ENCODE measurements at regions not wholly inside any gene's neighbourhood (a gene's known extent, or its start where the extent isn't known, plus 50 kb on each side); places are given as distances from the start of the nearest gene placed in this dataset.
A peak's percentile ranks its signal among the peaks of the same experiment; 100 is the strongest.
"Not testable (repeated sequence)": the region's sequence is repeated elsewhere in the genome, so short reads cannot be mapped to it uniquely, and the experiment has no call there.

DNA sequence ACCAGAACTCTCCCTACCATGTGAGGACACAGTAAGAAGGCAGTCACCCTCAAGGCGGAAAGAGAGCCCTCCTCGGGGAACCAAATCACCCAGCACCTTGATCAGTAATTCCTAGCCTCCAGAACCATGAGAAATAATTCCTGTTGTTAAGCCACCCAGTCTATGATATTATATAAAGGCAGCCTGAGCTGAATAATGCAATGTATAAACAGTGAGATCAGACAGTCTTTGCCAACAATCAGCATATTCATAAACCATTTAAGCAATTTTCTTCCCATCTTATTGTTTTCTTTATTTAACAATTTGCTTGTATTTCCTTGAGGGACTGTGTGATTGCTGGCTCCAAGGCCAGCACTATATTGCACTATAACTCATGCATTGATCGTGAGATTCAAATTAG, 144.4 kb upstream of the DAPK1 start:
- no peak for TF ChIP-seq POLR2A (IDR thresholded peaks at IDR 0.05; ENCODE audit: low read depth, low read length)
- no peak for FAIRE-seq
- DNase-seq (ENCODE audit: insufficient read length, low spot score), result no peak

DNA sequence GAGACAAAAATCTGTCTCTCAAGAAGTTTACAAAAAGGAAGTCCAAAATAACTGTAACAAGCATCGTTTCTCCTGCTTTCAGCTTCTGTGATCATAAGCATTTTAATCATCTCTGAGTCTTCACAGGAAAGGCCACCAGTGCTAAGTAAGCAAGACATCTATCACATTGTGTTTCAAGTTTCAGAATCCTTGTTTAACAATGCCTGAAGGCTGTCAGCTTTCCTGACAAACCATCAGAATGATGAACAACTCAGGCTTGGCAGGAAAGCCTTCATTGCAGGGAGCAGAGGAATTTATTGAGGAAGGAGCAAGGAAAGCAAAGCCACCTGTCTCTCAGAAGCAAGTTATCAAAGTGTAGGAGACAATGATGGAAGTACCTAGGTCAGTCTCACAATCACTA, 143.5 kb upstream of the DAPK1 start:
- no peak for DNase-seq (ENCODE audit: insufficient read length, low spot score)
- TF ChIP-seq POLR2A (IDR thresholded peaks at IDR 0.05; ENCODE audit: low read depth, low read length), result no peak
- no peak for FAIRE-seq

DNA sequence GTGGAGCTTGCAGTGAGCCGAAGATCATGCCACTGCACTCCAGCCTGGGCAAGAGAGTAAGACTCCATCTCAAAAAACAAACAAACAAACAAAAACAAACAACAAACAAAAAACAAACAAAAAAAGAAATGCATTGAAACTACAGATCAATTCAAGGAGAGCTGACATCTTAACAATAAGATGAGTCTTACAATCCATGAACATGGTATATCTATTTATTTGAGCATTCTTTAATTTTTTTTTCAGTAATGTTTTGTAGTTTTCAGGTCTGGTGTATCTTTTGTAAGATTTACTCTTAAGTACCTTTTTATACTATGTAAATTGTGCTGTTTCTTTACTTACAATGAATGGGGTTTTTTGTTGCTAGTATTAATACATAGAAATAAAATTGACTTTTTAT, 140.1 kb upstream of the DAPK1 start:
- FAIRE-seq, result no peak
- TF ChIP-seq POLR2A (IDR thresholded peaks at IDR 0.05; ENCODE audit: low read depth, low read length), result no peak
- no peak for DNase-seq (ENCODE audit: insufficient read length, low spot score)

DNA sequence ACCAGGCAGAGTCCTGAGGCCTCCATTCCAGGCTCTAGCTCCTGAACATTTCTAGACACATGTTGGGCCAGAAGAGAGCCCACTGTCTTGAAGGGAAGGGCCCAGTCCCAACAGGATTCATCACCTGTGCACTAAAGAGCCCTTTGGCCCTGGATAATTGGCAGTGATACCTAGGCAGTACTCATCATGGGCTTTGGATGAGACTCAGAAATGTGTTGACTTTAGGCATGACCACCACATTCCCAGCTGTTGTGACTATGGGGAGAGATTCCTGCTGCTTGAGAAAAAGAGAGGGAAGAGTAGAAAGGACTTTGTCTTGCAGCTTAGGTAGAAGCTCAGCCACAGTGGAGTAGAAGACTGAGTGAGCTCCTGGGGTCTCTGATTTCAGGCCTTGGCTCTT, 138.4 kb upstream of the DAPK1 start:
- no peak for DNase-seq (ENCODE audit: insufficient read length, low spot score)
- no peak for FAIRE-seq
- no peak for TF ChIP-seq POLR2A (IDR thresholded peaks at IDR 0.05; ENCODE audit: low read depth, low read length)

DNA sequence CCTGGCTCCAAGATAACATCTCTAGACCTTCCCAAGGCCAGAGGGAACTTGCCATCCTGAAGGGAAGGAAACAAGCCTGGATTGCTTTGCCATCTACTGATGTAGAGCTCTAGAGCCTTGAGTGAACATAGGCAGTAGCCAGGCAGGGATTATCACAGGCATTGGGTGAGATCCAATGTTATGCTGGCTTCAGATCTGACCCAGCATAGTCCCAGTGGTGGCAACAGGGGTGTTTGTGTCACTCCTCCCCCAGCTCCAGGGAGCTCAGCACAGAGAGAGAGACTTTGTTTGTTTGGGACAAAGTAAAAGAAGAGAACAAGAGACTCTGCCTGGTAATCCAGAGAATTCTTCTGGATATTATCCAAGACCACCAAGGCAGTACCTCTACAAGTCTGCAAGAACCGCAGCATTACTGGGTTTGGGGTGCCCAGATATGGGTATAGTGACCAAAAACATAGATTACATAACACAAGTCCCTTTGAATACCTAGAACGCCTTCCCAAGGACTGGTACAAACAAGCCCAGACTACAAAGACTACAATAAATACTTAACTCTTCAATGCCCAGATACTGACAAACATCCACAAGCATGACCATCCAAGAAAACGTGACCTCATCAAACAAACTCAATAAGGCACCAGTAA, 137.6 kb upstream of the DAPK1 start:
- DNase-seq (ENCODE audit: insufficient read length, low spot score) (no peak), FAIRE-seq (no peak)
- TF ChIP-seq POLR2A (IDR thresholded peaks at IDR 0.05; ENCODE audit: low read depth, low read length), result no peak

DNA sequence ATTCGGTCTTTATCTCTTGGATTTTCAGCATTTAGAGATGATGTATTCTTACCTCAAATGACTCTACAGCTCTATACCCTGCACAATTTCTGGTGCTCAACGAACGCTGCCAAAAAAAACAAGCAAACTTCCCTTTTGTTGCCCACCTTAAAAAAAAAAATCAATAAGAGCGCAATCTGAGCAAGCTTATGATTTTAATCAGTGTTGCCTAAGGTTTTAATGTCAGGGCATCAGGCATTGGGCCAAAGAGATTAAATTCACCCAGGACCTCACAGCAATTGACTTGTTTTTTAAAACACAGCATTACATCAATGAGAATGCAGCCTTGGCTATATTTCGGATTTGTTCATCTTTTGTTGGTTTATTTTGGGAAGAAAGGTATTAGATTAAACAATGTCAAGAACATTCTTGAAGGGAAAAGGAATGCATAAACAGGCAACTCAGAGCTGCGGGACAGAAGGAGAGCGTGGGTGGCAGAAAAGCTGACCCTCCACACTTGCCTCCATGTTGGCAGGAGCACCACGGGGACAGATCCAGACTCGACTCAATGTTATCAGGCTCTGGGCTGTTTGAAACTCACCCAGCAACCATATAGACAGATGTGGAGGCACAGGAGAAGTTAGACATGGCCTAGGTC, 127.5 kb upstream of the DAPK1 start:
- no peak for TF ChIP-seq POLR2A (IDR thresholded peaks at IDR 0.05; ENCODE audit: low read depth, low read length)
- DNase-seq (ENCODE audit: insufficient read length, low spot score) (no peak), FAIRE-seq (no peak)

DNA sequence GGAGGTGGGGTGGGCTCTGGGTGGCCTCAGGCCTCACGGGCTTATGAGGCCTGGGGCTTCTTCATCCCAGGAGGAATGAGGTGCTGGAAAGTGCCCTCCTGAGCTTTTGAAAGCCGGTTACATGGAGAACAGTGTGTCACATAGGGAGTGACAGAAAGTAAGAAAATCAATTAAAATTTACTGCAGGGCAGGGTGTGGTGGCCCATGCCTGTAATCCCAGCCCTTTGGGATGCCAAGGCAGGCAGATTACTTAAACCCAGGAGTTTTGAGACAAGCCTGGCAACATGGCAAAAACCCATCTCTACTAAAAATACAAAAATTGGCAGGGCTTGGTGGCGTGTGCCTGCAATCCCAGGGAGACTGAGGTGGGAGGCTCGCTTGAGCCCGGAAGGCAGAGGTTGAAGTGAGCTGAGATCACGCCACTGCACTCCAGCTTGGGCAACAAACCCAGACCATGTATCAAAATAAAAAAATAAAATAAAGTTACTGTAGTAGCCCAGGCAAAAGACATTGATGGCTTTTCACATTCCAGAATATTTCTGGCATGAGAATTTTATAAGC, 125.8 kb upstream of the DAPK1 start:
- no peak for TF ChIP-seq POLR2A (IDR thresholded peaks at IDR 0.05; ENCODE audit: low read depth, low read length)
- FAIRE-seq, result no peak

DNA sequence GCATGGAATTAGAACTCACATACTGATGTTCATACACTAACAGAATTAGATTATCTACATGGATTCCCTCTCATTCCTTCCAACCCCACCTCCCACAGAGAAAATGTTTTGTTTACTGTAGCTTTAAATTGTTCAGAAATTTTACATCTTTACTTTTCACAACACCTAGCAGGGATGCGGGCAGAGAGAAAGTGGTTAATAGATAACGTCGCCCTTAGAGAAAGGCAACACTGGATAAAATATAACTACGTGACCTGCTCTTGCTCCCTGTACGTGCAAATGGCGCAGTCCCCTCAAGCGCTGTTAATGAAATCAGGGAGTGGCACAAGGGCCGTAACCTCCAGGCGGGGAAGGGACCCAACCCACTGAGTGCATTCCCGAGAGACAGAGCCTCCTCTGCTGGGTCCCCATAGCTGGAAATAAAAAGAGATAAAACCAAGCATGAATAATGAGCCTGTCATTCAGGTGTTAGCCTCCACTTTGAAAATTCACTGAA, 125.3 kb upstream of the DAPK1 start:
- TF ChIP-seq POLR2A (IDR thresholded peaks at IDR 0.05; ENCODE audit: low read depth, low read length), result no peak
- FAIRE-seq (no peak), DNase-seq (ENCODE audit: insufficient read length, low spot score) (no peak)

More for the DNA sequence above, 125.8 kb upstream of the DAPK1 start:
- no peak for DNase-seq (ENCODE audit: insufficient read length, low spot score)

DNA sequence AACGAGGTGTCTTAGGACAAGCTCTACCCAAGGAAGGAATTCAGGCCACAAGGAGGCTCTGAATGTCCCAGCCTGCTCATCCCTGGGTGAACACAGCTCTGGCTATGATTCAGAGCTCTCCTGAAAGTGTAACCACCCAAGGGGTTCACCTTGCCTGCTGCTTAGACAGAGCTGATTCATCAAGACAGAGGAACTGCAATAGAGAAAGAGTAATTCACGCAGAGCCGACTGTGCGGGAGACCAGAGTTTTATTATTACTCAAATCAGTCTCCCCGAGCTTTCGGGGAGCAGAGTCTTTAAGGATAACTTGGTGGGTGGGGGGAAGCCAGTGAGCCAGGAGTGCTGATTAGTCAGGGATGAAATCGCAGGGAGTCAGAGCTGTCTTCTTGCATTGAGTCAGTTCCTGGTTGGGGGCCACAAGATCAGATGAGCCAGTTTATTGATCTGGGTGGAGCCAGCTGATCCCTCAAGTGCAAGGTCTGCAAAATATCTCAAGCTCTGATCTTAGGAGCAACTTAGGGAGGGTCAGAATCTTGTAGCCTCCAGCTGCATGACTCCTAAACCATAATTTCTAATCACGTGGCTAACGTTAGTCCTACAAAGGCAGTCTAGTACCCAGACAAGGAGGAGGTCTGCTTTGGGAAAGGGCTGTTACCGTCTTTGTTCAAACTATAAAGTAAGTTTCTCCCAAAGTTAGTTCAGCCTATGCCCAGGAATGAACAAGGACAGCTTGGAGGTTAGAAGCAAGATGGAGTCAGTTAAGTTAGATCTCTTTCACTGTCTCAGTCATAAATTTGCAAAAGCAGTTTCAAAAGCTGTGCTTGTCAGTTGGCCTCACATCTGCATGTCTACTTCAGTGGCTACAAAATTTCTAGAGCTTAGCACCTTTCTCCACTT, 123.4 kb upstream of the DAPK1 start:
- not testable (repeated sequence) for FAIRE-seq
- peak; percentile 25 for DNase-seq (ENCODE audit: insufficient read length, low spot score)

DNA sequence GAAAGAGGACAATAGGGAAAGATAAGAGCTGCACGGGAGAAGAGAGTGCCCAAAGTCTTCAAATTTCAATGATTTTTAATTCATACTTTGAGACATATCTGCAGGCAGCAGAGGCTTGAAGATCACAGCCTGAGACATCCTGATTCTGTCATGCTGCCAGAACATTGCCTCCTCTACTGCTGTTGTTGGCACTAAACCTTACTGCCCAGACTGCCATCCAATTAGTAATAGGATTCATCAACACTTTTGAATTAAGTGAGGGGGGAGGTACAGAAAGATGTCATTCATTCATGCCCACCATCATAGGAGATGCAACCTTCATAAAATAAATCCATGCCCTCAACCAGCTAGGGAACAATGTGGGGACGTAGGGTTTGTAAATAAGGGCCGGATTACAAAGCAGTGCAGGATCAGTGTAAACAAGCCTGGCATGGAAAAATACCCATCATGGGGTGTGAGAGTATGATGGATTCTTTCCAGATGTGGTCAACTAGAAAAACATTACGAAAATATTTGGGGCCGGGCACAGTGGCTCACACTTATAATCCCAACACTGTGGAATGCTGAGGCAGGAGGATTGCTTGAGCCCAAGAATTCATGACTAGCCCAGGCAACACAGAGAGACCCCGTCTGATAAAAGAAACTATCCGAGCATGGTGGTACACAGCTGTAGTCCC, 122.1 kb upstream of the DAPK1 start:
- FAIRE-seq, result no peak
- no peak for TF ChIP-seq POLR2A (IDR thresholded peaks at IDR 0.05; ENCODE audit: low read depth, low read length)
- no peak for DNase-seq (ENCODE audit: insufficient read length, low spot score)

DNA sequence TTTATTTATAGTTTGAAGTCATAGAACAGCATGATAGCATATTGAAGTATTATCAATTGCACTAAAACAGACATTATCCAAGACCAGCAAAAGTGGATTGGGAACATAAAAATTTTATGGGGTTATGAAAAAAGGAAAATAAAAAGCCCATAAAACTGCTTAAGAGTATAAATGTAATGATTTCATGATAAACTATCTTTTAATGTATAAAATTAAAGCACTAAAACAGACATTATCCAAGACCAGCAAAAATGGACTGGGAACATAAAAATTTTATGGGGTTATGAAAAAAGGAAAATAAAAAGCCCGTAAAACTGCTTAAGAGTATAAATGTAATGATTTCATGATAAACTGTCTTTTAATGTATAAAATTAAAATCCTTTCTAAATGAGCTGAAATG, 119.0 kb upstream of the DAPK1 start:
- FAIRE-seq, result no peak
- no peak for TF ChIP-seq POLR2A (IDR thresholded peaks at IDR 0.05; ENCODE audit: low read depth, low read length)

DNA sequence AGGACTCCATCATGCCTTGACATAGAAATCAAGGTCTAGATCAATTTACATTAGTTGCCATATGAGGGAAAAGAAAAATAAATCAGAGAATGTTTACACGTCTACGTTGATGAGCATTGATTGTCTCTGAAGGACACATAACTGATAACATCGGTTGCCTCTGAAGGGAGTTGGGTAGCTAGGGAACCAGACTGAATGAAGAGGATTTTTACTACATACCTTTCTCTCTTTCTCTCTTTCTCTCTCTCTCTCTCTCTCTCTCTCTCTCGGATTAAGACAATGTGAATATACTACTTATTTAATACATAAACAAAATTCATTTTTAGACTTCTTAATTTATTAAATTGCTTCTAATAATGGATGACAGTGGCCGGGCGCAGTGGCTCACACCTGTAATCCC, 118.4 kb upstream of the DAPK1 start:
- DNase-seq (ENCODE audit: insufficient read length, low spot score) (no peak), FAIRE-seq (no peak)
- TF ChIP-seq POLR2A (IDR thresholded peaks at IDR 0.05; ENCODE audit: low read depth, low read length), result no peak

More for the DNA sequence above, 119.0 kb upstream of the DAPK1 start:
- DNase-seq (ENCODE audit: insufficient read length, low spot score), result no peak

DNA sequence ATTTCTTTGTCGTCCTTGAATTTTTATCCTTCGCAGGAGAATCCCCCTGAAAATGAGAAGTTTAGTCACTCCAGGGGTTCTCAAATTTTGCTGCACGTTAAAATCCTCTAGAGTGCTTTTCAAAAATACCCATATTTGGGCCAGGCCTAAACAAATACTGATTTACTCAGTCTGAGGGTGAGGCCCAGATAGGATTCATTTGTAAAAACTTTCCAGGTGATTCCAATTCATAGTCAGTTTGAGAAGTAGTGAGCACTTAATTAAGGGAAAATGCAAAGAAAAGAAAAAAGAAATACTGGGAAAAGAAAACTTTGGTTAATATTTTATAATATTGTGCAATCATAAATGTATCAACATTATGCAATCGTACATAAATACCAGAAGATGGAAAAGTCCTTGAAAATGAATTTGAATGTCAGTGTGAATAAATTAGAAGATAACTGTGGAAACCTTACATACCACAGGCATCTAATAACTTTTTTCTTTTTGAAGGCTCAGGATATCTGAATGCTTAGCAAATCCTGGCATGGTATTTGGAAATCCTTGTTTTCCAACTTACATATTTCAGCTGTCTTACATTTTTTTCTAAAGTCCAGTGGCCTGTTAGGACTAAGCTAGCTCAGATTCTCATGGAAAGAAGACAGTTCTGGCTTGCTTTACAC, 116.5 kb upstream of the DAPK1 start:
- DNase-seq (ENCODE audit: insufficient read length, low spot score) (no peak), FAIRE-seq (no peak)
- no peak for TF ChIP-seq POLR2A (IDR thresholded peaks at IDR 0.05; ENCODE audit: low read depth, low read length)

Data from H54 (cell line).